ENCODE measurements at regions not wholly inside any gene's neighbourhood (a gene's known extent, or its start where the extent isn't known, plus 50 kb on each side); places are given as distances from the start of the nearest gene placed in this dataset.
A peak's percentile ranks its signal among the peaks of the same experiment; 100 is the strongest.

- Histone ChIP-seq H3K36me3 (ENCODE audit: control insufficient read depth, insufficient read depth, low read length) (no peaks in the 10 kb centered on the region), H3K4me3 (ENCODE audit: extremely low read depth, insufficient read depth, low read length, poor library complexity, severe bottlenecking) (no peak overlapping the region), H3K27ac (ENCODE audit: low read depth, low read length, severe bottlenecking) (peak overlapping the region; percentile 41), H3K4me1 (ENCODE audit: control insufficient read depth, insufficient read depth, low read length, poor library complexity, severe bottlenecking) (peaks cover 22% of the 10 kb centered on the region), H3K9me3 (ENCODE audit: control insufficient read depth, low read length) (no peaks in the 10 kb centered on the region)
- WGBS, 2 experiments (ENCODE audit: insufficient coverage in 2 of 2) = 87 to 90% methylated on average over 2 to 3 of the region's 10 CpGs
Measured at GRCh38 chr6:43851204-43851865, 81.3 kb downstream of the VEGFA start.

- H3K4me1 ChIP-seq (ENCODE audit: control insufficient read depth, insufficient read depth, low read length, poor library complexity, severe bottlenecking) = peaks cover 22% of the 10 kb centered on the region
- 86 to 95% methylated on average over 7 to 8 of the region's 8 CpGs for WGBS, 2 experiments (ENCODE audit: insufficient coverage in 2 of 2)
- H3K9me3 ChIP-seq (ENCODE audit: control insufficient read depth, low read length) = no peaks in the 10 kb centered on the region
- H3K36me3 ChIP-seq (ENCODE audit: control insufficient read depth, insufficient read depth, low read length) = no peaks in the 10 kb centered on the region
- peak overlapping the region; percentile 30 for H3K27ac ChIP-seq (ENCODE audit: low read depth, low read length, severe bottlenecking)
- no peak overlapping the region for H3K4me3 ChIP-seq (ENCODE audit: extremely low read depth, insufficient read depth, low read length, poor library complexity, severe bottlenecking)
Measured at GRCh38 chr6:43850314-43851203, 80.5 kb downstream of the VEGFA start.

GRCh38 chr6:43849844-43850243 is 79.8 kb downstream of the VEGFA start:
- Histone ChIP-seq H3K9me3 (ENCODE audit: control insufficient read depth, low read length) (no peaks in the 10 kb centered on the region), H3K27ac (ENCODE audit: low read depth, low read length, severe bottlenecking) (no peak overlapping the region), H3K36me3 (ENCODE audit: control insufficient read depth, insufficient read depth, low read length) (no peaks in the 10 kb centered on the region), H3K4me3 (ENCODE audit: extremely low read depth, insufficient read depth, low read length, poor library complexity, severe bottlenecking) (no peak overlapping the region), H3K4me1 (ENCODE audit: control insufficient read depth, insufficient read depth, low read length, poor library complexity, severe bottlenecking) (peaks cover 22% of the 10 kb centered on the region)
- 80 to 100% methylated on average over 1 of the region's 5 CpGs for WGBS, 2 experiments (ENCODE audit: insufficient coverage in 2 of 2)

GRCh38 chr6:43848671-43849391 is 78.8 kb downstream of the VEGFA start:
- H3K4me3 ChIP-seq (ENCODE audit: extremely low read depth, insufficient read depth, low read length, poor library complexity, severe bottlenecking) = no peak overlapping the region
- no peaks in the 10 kb centered on the region for H3K9me3 ChIP-seq (ENCODE audit: control insufficient read depth, low read length)
- WGBS, 2 experiments (ENCODE audit: insufficient coverage in 2 of 2) = 93% methylated on average over 5 to 6 of the region's 7 CpGs
- H3K36me3 ChIP-seq (ENCODE audit: control insufficient read depth, insufficient read depth, low read length) = no peaks in the 10 kb centered on the region
- no peak overlapping the region for H3K27ac ChIP-seq (ENCODE audit: low read depth, low read length, severe bottlenecking)
- H3K4me1 ChIP-seq (ENCODE audit: control insufficient read depth, insufficient read depth, low read length, poor library complexity, severe bottlenecking) = peaks cover 20% of the 10 kb centered on the region

GRCh38 chr6:43847741-43848630 is 78.0 kb downstream of the VEGFA start:
- H3K27ac ChIP-seq (ENCODE audit: low read depth, low read length, severe bottlenecking) = no peak overlapping the region
- 83 to 88% methylated on average over 3 to 5 of the region's 5 CpGs for WGBS, 2 experiments (ENCODE audit: insufficient coverage in 2 of 2)
- H3K4me1 ChIP-seq (ENCODE audit: control insufficient read depth, insufficient read depth, low read length, poor library complexity, severe bottlenecking) = peaks cover 20% of the 10 kb centered on the region
- no peaks in the 10 kb centered on the region for H3K36me3 ChIP-seq (ENCODE audit: control insufficient read depth, insufficient read depth, low read length)
- H3K4me3 ChIP-seq (ENCODE audit: extremely low read depth, insufficient read depth, low read length, poor library complexity, severe bottlenecking) = no peak overlapping the region
- no peaks in the 10 kb centered on the region for H3K9me3 ChIP-seq (ENCODE audit: control insufficient read depth, low read length)

GRCh38 chr6:43846556-43846955 is 76.5 kb downstream of the VEGFA start:
- Histone ChIP-seq H3K4me1 (ENCODE audit: control insufficient read depth, insufficient read depth, low read length, poor library complexity, severe bottlenecking) (peaks cover 19% of the 10 kb centered on the region), H3K27ac (ENCODE audit: low read depth, low read length, severe bottlenecking) (no peak overlapping the region), H3K9me3 (ENCODE audit: control insufficient read depth, low read length) (no peaks in the 10 kb centered on the region), H3K36me3 (ENCODE audit: control insufficient read depth, insufficient read depth, low read length) (no peaks in the 10 kb centered on the region), H3K4me3 (ENCODE audit: extremely low read depth, insufficient read depth, low read length, poor library complexity, severe bottlenecking) (no peak overlapping the region)
- WGBS, 2 experiments (ENCODE audit: insufficient coverage in 2 of 2) = 80 to 90% methylated on average over 5 of the region's 8 CpGs

GRCh38 chr6:43845646-43846045 is 75.6 kb downstream of the VEGFA start:
- WGBS, 2 experiments (ENCODE audit: insufficient coverage in 2 of 2) = 100% methylated on average over 2 of the region's 3 CpGs; no CpG with 5 or more reads in 1 of the 2 experiments
- Histone ChIP-seq H3K4me3 (ENCODE audit: extremely low read depth, insufficient read depth, low read length, poor library complexity, severe bottlenecking) (no peak overlapping the region), H3K36me3 (ENCODE audit: control insufficient read depth, insufficient read depth, low read length) (no peaks in the 10 kb centered on the region), H3K9me3 (ENCODE audit: control insufficient read depth, low read length) (no peaks in the 10 kb centered on the region), H3K4me1 (ENCODE audit: control insufficient read depth, insufficient read depth, low read length, poor library complexity, severe bottlenecking) (peaks cover 12% of the 10 kb centered on the region), H3K27ac (ENCODE audit: low read depth, low read length, severe bottlenecking) (no peak overlapping the region)

GRCh38 chr6:43843669-43844171 is 73.7 kb downstream of the VEGFA start:
- 80 to 96% methylated on average over 2 to 3 of the region's 4 CpGs for WGBS, 2 experiments (ENCODE audit: insufficient coverage in 2 of 2)

GRCh38 chr6:43843097-43843645 is 73.2 kb downstream of the VEGFA start:
- Histone ChIP-seq H3K36me3 (ENCODE audit: control insufficient read depth, insufficient read depth, low read length) (no peaks in the 10 kb centered on the region), H3K27ac (ENCODE audit: low read depth, low read length, severe bottlenecking) (no peak overlapping the region), H3K4me3 (ENCODE audit: extremely low read depth, insufficient read depth, low read length, poor library complexity, severe bottlenecking) (no peak overlapping the region), H3K9me3 (ENCODE audit: control insufficient read depth, low read length) (no peaks in the 10 kb centered on the region), H3K4me1 (ENCODE audit: control insufficient read depth, insufficient read depth, low read length, poor library complexity, severe bottlenecking) (peaks cover 11% of the 10 kb centered on the region)
- 91 to 96% methylated on average over 3 of the region's 5 CpGs for WGBS, 2 experiments (ENCODE audit: insufficient coverage in 2 of 2)

More at GRCh38 chr6:43843669-43844171, 73.7 kb downstream of the VEGFA start:
- H3K4me1 ChIP-seq (ENCODE audit: control insufficient read depth, insufficient read depth, low read length, poor library complexity, severe bottlenecking) = peaks cover 6% of the 10 kb centered on the region
- H3K4me3 ChIP-seq (ENCODE audit: extremely low read depth, insufficient read depth, low read length, poor library complexity, severe bottlenecking) = no peak overlapping the region
- H3K36me3 ChIP-seq (ENCODE audit: control insufficient read depth, insufficient read depth, low read length) = no peaks in the 10 kb centered on the region
- H3K9me3 ChIP-seq (ENCODE audit: control insufficient read depth, low read length) = no peaks in the 10 kb centered on the region
- no peak overlapping the region for H3K27ac ChIP-seq (ENCODE audit: low read depth, low read length, severe bottlenecking)

Measured in mesodermal cell (in vitro differentiated cells).